ENCODE measurements at regions not wholly inside any gene's neighbourhood (a gene's known extent, or its start where the extent isn't known, plus 50 kb on each side); places are given as distances from the start of the nearest gene placed in this dataset.

GRCh38 chr10:61140765-61141392, 196.9 kb upstream of the RHOBTB1 start:
- ChIA-PET POLR2A (interaction anchor here (1.3 kb wide), 2 partner anchors 23 to 762 kb away, joined by 5 to 6 read pairs; no protein-coding TSS in a partner anchor), CTCF (interaction anchor here (0.5 to 3.0 kb wide), 62 partner anchors 9 to 1977 kb away, joined by 3 to 25 read pairs (median 4); no protein-coding TSS in a partner anchor)
- peak; percentile 62 for TF ChIP-seq CTCF (IDR thresholded peaks at IDR 0.05; ENCODE audit: unreplicated experiment)
- H3K4me3 Mint-ChIP-seq (ENCODE audit: unreplicated experiment) = no peak overlapping the region
- intact Hi-C loops (cut with micrococcal nuclease) = loop anchor here (1.0 to 10.0 kb wide), 6 partner anchors 50 to 1106 kb away; no protein-coding TSS in a partner anchor
- H3K27me3 Mint-ChIP-seq (ENCODE audit: insufficient read depth, unreplicated experiment) = no peaks in the 10 kb centered on the region
- no TSS peak for BruUV-seq (replicated peaks)
- peaks cover 11% of the 10 kb centered on the region for H3K4me1 Mint-ChIP-seq (ENCODE audit: insufficient read depth, unreplicated experiment)
- peak; percentile 70 for DNase-seq (ENCODE audit: unreplicated experiment)
- H3K9me3 Mint-ChIP-seq (ENCODE audit: unreplicated experiment) = no peaks in the 10 kb centered on the region
- H3K27ac Mint-ChIP-seq (ENCODE audit: low read depth, unreplicated experiment) = no peak overlapping the region
- no peaks in the 10 kb centered on the region for H3K36me3 Mint-ChIP-seq (ENCODE audit: insufficient read depth, unreplicated experiment)

- intact Hi-C loops (cut with micrococcal nuclease) = no loop called here
- H3K27me3 Mint-ChIP-seq (ENCODE audit: insufficient read depth, unreplicated experiment) = no peaks in the 10 kb centered on the region
- no peak overlapping the region for H3K4me3 Mint-ChIP-seq (ENCODE audit: unreplicated experiment)
- no TSS peak for BruUV-seq (replicated peaks)
- H3K4me1 Mint-ChIP-seq (ENCODE audit: insufficient read depth, unreplicated experiment) = peaks cover 12% of the 10 kb centered on the region
- no peaks in the 10 kb centered on the region for H3K9me3 Mint-ChIP-seq (ENCODE audit: unreplicated experiment)
- DNase-seq (ENCODE audit: unreplicated experiment) = no peak
- H3K36me3 Mint-ChIP-seq (ENCODE audit: insufficient read depth, unreplicated experiment) = no peaks in the 10 kb centered on the region
- no peak overlapping the region for H3K27ac Mint-ChIP-seq (ENCODE audit: low read depth, unreplicated experiment)
- ChIA-PET POLR2A (interaction anchor here (0.8 kb wide), 1 partner anchor 594 kb away, joined by 3 read pairs; no protein-coding TSS in a partner anchor), CTCF (interaction anchor here (0.6 to 3.0 kb wide), 10 partner anchors 9 to 1320 kb away, joined by 3 to 18 read pairs (median 4); no protein-coding TSS in a partner anchor)
- TF ChIP-seq CTCF (IDR thresholded peaks at IDR 0.05; ENCODE audit: unreplicated experiment) = no peak
Measured at GRCh38 chr10:61139592-61139953, 195.6 kb upstream of the RHOBTB1 start.

GRCh38 chr10:61138708-61139591, 195.0 kb upstream of the RHOBTB1 start:
- ChIA-PET CTCF (interaction anchor here (0.6 to 3.0 kb wide), 7 partner anchors 20 to 1321 kb away, joined by 3 to 16 read pairs (median 3); no protein-coding TSS in a partner anchor), POLR2A (interaction anchor here (0.6 kb wide), 1 partner anchor 268 kb away, joined by 4 read pairs; no protein-coding TSS in a partner anchor)
- peaks cover 12% of the 10 kb centered on the region for H3K4me1 Mint-ChIP-seq (ENCODE audit: insufficient read depth, unreplicated experiment)
- intact Hi-C loops (cut with micrococcal nuclease) = no loop called here
- H3K27me3 Mint-ChIP-seq (ENCODE audit: insufficient read depth, unreplicated experiment) = no peaks in the 10 kb centered on the region
- no peak overlapping the region for H3K27ac Mint-ChIP-seq (ENCODE audit: low read depth, unreplicated experiment)
- H3K4me3 Mint-ChIP-seq (ENCODE audit: unreplicated experiment) = no peak overlapping the region
- H3K9me3 Mint-ChIP-seq (ENCODE audit: unreplicated experiment) = no peaks in the 10 kb centered on the region
- no peaks in the 10 kb centered on the region for H3K36me3 Mint-ChIP-seq (ENCODE audit: insufficient read depth, unreplicated experiment)
- DNase-seq (ENCODE audit: unreplicated experiment) = no peak
- TF ChIP-seq CTCF (IDR thresholded peaks at IDR 0.05; ENCODE audit: unreplicated experiment) = no peak
- no TSS peak for BruUV-seq (replicated peaks)

GRCh38 chr10:61136139-61136538, 192.2 kb upstream of the RHOBTB1 start:
- CTCF ChIA-PET = interaction anchor here (0.5 kb wide), 1 partner anchor 8 kb away, joined by 3 read pairs; no protein-coding TSS in a partner anchor
- Mint-ChIP-seq H3K27ac (ENCODE audit: low read depth, unreplicated experiment) (no peak overlapping the region), H3K27me3 (ENCODE audit: insufficient read depth, unreplicated experiment) (no peaks in the 10 kb centered on the region), H3K36me3 (ENCODE audit: insufficient read depth, unreplicated experiment) (no peaks in the 10 kb centered on the region), H3K4me1 (ENCODE audit: insufficient read depth, unreplicated experiment) (peaks cover 12% of the 10 kb centered on the region), H3K4me3 (ENCODE audit: unreplicated experiment) (no peak overlapping the region), H3K9me3 (ENCODE audit: unreplicated experiment) (no peaks in the 10 kb centered on the region)
- BruUV-seq (replicated peaks) = no TSS peak
- intact Hi-C loops (cut with micrococcal nuclease) = no loop called here
- no peak for TF ChIP-seq CTCF (IDR thresholded peaks at IDR 0.05; ENCODE audit: unreplicated experiment)
- POLR2A ChIA-PET = no interaction called here
- DNase-seq (ENCODE audit: unreplicated experiment) = peak; percentile 1
